ENCODE measurements at regions not wholly inside any gene's neighbourhood (a gene's known extent, or its start where the extent isn't known, plus 50 kb on each side); places are given as distances from the start of the nearest gene placed in this dataset.

DNA sequence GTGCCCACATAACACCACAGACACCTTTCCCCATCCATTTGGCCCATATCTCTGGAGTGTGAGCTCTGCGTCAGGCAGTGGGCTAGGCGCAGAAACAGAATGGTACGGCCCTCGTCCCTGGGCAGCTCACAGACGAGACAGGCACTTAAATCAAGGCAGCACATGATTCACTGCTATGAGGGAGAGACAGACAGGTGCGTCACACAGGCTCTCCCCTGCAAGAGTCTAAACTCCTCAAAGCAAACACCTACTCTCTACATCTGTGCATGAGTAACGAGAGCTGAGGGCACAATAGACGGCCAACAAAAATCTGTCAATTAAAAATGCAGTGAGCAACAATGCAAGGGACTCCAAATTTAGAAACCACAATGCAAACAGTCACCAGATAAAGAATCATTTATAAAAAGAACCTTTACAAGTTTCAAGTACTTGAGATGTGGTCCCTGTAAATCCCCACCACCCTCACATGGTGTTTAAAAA is 348.9 kb downstream of the UQCRFS1 start:
- Histone ChIP-seq H3K36me3 (ENCODE audit: control insufficient read depth in 2 of 2, insufficient read depth in 2 of 2, low read length in 1 of 2) (no peaks in the 10 kb centered on the region), H3K4me3 (no peak overlapping the region), H2AFZ (ENCODE audit: control insufficient read depth, low read depth, low read length) (no peak overlapping the region), H3K27me3 (replicated peaks in 1 of 2; ENCODE audit: control insufficient read depth in 2 of 2, insufficient read depth in 2 of 2, low read length in 1 of 2) (no peaks in the 10 kb centered on the region), H3K27ac (ENCODE audit: control insufficient read depth, insufficient read depth) (no peak overlapping the region), H3K4me1 (ENCODE audit: control insufficient read depth, insufficient read depth, low read length) (no peaks in the 10 kb centered on the region), H3K9ac (ENCODE audit: control insufficient read depth, insufficient read depth, low read length) (no peak overlapping the region), H3K4me2 (ENCODE audit: control insufficient read depth, insufficient read depth) (no peak overlapping the region), H3K79me2 (ENCODE audit: control insufficient read depth, insufficient read depth, low read length) (no peaks in the 10 kb centered on the region), H3K9me3 (replicated peaks; ENCODE audit: control insufficient read depth, insufficient read depth, low read length) (no peaks in the 10 kb centered on the region; the same call in 2 of the 3 replicates), H4K20me1 (ENCODE audit: control insufficient read depth, insufficient read depth) (no peaks in the 10 kb centered on the region)
- FAIRE-seq (no peak), DNase-seq (ENCODE audit: low read depth, low spot score) (no peak), ATAC-seq (no peak)
- 45% methylated on average over 8 of the region's 8 CpGs for WGBS (ENCODE audit: insufficient coverage, insufficient replicate concordance, low lambda C conversion rate, missing lambda C conversion rate)
- in situ Hi-C loops (cut with MboI) (no loop called here), intact Hi-C loops (cut with micrococcal nuclease; ENCODE audit: unreplicated experiment) (no loop called here)
- ChIA-PET CTCF (no interaction called here), POLR2A (no interaction called here), SMC1A (ENCODE audit: uncharacterized antibody, unreplicated experiment) (no interaction called here), RAD21 (ENCODE audit: unreplicated experiment) (no interaction called here)
- BruUV-seq (replicated peaks): no TSS peak
- TF ChIP-seq, protein P1, sequence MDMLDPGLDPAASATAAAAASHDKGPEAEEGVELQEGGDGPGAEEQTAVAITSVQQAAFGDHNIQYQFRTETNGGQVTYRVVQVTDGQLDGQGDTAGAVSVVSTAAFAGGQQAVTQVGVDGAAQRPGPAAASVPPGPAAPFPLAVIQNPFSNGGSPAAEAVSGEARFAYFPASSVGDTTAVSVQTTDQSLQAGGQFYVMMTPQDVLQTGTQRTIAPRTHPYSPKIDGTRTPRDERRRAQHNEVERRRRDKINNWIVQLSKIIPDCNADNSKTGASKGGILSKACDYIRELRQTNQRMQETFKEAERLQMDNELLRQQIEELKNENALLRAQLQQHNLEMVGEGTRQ (IDR thresholded peaks at IDR 0.05; ENCODE audit: borderline replicate concordance, low read depth, low read length): no peak
- TF ChIP-seq, protein P2, sequence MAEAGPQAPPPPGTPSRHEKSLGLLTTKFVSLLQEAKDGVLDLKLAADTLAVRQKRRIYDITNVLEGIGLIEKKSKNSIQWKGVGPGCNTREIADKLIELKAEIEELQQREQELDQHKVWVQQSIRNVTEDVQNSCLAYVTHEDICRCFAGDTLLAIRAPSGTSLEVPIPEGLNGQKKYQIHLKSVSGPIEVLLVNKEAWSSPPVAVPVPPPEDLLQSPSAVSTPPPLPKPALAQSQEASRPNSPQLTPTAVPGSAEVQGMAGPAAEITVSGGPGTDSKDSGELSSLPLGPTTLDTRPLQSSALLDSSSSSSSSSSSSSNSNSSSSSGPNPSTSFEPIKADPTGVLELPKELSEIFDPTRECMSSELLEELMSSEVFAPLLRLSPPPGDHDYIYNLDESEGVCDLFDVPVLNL (IDR thresholded peaks at IDR 0.05; ENCODE audit: low read depth, low read length): no peak
- TF ChIP-seq POU2F2 (IDR thresholded peaks at IDR 0.05; ENCODE audit: borderline replicate concordance, low read depth, low read length): no peak
- no peak for TF ChIP-seq BACH1 (IDR thresholded peaks at IDR 0.05; ENCODE audit: borderline replicate concordance)

DNA sequence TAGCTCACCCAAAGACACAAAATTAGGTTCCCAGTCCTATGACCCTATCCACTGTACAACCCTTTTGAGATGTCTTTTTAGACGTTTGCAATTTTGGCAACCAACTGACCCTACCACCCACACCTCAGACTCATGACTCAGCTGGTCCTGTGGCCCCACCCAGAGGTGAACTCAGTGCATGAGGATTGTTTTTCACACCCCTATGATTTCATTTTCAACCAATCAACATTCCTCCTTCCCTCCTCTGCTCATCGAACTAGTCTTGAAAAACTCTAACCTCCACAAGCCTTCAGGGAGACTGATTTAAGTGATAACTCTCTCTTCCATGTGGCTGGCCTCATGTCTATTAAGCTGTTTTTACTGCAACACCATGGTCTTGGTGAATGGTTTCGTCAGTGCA is 350.7 kb downstream of the UQCRFS1 start:
- H3K9me3 ChIP-seq (replicated peaks; ENCODE audit: control insufficient read depth, insufficient read depth, low read length): no peaks in the 10 kb centered on the region; the same call in 2 of the 3 replicates
- in situ Hi-C loops (cut with MboI): no loop called here
- POLR2A ChIA-PET: no interaction called here

More for the DNA sequence above, 350.7 kb downstream of the UQCRFS1 start:
- TF ChIP-seq, protein P3, sequence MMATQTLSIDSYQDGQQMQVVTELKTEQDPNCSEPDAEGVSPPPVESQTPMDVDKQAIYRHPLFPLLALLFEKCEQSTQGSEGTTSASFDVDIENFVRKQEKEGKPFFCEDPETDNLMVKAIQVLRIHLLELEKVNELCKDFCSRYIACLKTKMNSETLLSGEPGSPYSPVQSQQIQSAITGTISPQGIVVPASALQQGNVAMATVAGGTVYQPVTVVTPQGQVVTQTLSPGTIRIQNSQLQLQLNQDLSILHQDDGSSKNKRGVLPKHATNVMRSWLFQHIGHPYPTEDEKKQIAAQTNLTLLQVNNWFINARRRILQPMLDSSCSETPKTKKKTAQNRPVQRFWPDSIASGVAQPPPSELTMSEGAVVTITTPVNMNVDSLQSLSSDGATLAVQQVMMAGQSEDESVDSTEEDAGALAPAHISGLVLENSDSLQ (IDR thresholded peaks at IDR 0.05): no peak
- TF ChIP-seq, protein P4, sequence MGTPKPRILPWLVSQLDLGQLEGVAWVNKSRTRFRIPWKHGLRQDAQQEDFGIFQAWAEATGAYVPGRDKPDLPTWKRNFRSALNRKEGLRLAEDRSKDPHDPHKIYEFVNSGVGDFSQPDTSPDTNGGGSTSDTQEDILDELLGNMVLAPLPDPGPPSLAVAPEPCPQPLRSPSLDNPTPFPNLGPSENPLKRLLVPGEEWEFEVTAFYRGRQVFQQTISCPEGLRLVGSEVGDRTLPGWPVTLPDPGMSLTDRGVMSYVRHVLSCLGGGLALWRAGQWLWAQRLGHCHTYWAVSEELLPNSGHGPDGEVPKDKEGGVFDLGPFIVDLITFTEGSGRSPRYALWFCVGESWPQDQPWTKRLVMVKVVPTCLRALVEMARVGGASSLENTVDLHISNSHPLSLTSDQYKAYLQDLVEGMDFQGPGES (IDR thresholded peaks at IDR 0.05): no peak
- TF ChIP-seq, protein P5, sequence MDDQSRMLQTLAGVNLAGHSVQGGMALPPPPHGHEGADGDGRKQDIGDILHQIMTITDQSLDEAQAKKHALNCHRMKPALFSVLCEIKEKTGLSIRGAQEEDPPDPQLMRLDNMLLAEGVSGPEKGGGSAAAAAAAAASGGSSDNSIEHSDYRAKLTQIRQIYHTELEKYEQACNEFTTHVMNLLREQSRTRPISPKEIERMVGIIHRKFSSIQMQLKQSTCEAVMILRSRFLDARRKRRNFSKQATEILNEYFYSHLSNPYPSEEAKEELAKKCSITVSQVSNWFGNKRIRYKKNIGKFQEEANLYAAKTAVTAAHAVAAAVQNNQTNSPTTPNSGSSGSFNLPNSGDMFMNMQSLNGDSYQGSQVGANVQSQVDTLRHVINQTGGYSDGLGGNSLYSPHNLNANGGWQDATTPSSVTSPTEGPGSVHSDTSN (IDR thresholded peaks at IDR 0.05; ENCODE audit: insufficient replicate concordance, low read depth, low read length): no peak
- no peak for TF ChIP-seq WRNIP1 (IDR thresholded peaks at IDR 0.05; ENCODE audit: borderline replicate concordance, low read depth, low read length)
- TF ChIP-seq, protein P6, sequence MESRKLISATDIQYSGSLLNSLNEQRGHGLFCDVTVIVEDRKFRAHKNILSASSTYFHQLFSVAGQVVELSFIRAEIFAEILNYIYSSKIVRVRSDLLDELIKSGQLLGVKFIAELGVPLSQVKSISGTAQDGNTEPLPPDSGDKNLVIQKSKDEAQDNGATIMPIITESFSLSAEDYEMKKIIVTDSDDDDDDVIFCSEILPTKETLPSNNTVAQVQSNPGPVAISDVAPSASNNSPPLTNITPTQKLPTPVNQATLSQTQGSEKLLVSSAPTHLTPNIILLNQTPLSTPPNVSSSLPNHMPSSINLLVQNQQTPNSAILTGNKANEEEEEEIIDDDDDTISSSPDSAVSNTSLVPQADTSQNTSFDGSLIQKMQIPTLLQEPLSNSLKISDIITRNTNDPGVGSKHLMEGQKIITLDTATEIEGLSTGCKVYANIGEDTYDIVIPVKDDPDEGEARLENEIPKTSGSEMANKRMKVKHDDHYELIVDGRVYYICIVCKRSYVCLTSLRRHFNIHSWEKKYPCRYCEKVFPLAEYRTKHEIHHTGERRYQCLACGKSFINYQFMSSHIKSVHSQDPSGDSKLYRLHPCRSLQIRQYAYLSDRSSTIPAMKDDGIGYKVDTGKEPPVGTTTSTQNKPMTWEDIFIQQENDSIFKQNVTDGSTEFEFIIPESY (IDR thresholded peaks at IDR 0.05): no peak
- intact Hi-C loops (cut with micrococcal nuclease; ENCODE audit: unreplicated experiment): no loop called here
- CTCF ChIA-PET: interaction anchor here (1.3 kb wide), 1 partner anchor 17 kb away, joined by 3 read pairs; no protein-coding TSS in a partner anchor
- H3K4me1 ChIP-seq (ENCODE audit: control insufficient read depth, insufficient read depth, low read length): no peaks in the 10 kb centered on the region
- no peak overlapping the region for H3K4me3 ChIP-seq
- no peak overlapping the region for H2AFZ ChIP-seq (ENCODE audit: control insufficient read depth, low read depth, low read length)
- H3K4me2 ChIP-seq (ENCODE audit: control insufficient read depth, insufficient read depth): no peak overlapping the region
- H3K27ac ChIP-seq (ENCODE audit: control insufficient read depth, insufficient read depth): no peak overlapping the region
- SMC1A ChIA-PET (ENCODE audit: uncharacterized antibody, unreplicated experiment): interaction anchor here (0.5 kb wide), 1 partner anchor 355 kb away, joined by 3 read pairs; no protein-coding TSS in a partner anchor
- no TSS peak for BruUV-seq (replicated peaks)
- no peaks in the 10 kb centered on the region for H3K79me2 ChIP-seq (ENCODE audit: control insufficient read depth, insufficient read depth, low read length)
- no peaks in the 10 kb centered on the region for H3K27me3 ChIP-seq (replicated peaks in 1 of 2; ENCODE audit: control insufficient read depth in 2 of 2, insufficient read depth in 2 of 2, low read length in 1 of 2)
- H4K20me1 ChIP-seq (ENCODE audit: control insufficient read depth, insufficient read depth): no peaks in the 10 kb centered on the region
- ATAC-seq (no peak), DNase-seq (ENCODE audit: low read depth, low spot score) (no peak), FAIRE-seq (no peak)
- RAD21 ChIA-PET (ENCODE audit: unreplicated experiment): no interaction called here
- 0% methylated on average over 3 of the region's 3 CpGs for WGBS (ENCODE audit: insufficient coverage, insufficient replicate concordance, low lambda C conversion rate, missing lambda C conversion rate)
- no peak overlapping the region for H3K9ac ChIP-seq (ENCODE audit: control insufficient read depth, insufficient read depth, low read length)
- H3K36me3 ChIP-seq (ENCODE audit: control insufficient read depth in 2 of 2, insufficient read depth in 2 of 2, low read length in 1 of 2): no peaks in the 10 kb centered on the region
